Fibroblast of mammary gland (primary cell): ENCODE measurements at regions not wholly inside any gene's neighbourhood (a gene's known extent, or its start where the extent isn't known, plus 50 kb on each side); places are given as distances from the start of the nearest gene placed in this dataset.
A peak's percentile ranks its signal among the peaks of the same experiment; 100 is the strongest.

Experiments used
- DNase-seq: peaks from one replicate; pipeline ENCODE4 v3.0.0-alpha.2; 2010; ENCODE audit warnings: low read depth
- H3K4me3 ChIP-seq: 2 replicates; pipeline ENCODE4 v1.5.1; 2011; ENCODE audit warnings: low read depth, mild to moderate bottlenecking, low read length, moderate library complexity; ENCODE audit not compliant: control insufficient read depth
- TF ChIP-seq, protein P1 (sequence below): conservative IDR thresholded peaks from 2 replicates; pipeline ENCODE4 v1.5.1; 2011; ENCODE audit warnings: low read depth, low read length, inconsistent platforms; ENCODE audit not compliant: control insufficient read depth, insufficient read depth

DNA sequence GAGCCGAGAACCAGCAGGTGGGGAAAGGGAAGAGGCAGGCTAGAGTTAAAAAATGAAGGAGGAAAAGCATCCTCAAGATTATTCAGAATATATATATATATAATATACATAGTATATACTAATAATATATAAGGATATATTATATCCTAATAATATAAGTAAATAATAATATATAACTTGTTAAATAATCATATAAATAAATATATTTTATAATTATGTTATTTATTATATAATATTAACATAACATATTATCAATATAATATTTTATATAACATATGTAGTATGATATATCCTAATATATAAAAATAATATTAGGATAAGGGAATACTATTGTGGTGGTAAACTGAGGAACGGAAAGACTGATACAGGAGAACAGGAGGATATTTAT, 171.8 kb downstream of the TRIM27 start:
- H3K4me3 ChIP-seq, result no peak overlapping the region
- TF ChIP-seq, protein P1, sequence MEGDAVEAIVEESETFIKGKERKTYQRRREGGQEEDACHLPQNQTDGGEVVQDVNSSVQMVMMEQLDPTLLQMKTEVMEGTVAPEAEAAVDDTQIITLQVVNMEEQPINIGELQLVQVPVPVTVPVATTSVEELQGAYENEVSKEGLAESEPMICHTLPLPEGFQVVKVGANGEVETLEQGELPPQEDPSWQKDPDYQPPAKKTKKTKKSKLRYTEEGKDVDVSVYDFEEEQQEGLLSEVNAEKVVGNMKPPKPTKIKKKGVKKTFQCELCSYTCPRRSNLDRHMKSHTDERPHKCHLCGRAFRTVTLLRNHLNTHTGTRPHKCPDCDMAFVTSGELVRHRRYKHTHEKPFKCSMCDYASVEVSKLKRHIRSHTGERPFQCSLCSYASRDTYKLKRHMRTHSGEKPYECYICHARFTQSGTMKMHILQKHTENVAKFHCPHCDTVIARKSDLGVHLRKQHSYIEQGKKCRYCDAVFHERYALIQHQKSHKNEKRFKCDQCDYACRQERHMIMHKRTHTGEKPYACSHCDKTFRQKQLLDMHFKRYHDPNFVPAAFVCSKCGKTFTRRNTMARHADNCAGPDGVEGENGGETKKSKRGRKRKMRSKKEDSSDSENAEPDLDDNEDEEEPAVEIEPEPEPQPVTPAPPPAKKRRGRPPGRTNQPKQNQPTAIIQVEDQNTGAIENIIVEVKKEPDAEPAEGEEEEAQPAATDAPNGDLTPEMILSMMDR, result no peak
- no peak for DNase-seq

GRCh38 chr6:28757429-28758045, 166.2 kb downstream of the TRIM27 start:
- H3K4me3 ChIP-seq, result no peak overlapping the region
- DNase-seq, result no peak
- TF ChIP-seq, protein P1, result no peak

DNA sequence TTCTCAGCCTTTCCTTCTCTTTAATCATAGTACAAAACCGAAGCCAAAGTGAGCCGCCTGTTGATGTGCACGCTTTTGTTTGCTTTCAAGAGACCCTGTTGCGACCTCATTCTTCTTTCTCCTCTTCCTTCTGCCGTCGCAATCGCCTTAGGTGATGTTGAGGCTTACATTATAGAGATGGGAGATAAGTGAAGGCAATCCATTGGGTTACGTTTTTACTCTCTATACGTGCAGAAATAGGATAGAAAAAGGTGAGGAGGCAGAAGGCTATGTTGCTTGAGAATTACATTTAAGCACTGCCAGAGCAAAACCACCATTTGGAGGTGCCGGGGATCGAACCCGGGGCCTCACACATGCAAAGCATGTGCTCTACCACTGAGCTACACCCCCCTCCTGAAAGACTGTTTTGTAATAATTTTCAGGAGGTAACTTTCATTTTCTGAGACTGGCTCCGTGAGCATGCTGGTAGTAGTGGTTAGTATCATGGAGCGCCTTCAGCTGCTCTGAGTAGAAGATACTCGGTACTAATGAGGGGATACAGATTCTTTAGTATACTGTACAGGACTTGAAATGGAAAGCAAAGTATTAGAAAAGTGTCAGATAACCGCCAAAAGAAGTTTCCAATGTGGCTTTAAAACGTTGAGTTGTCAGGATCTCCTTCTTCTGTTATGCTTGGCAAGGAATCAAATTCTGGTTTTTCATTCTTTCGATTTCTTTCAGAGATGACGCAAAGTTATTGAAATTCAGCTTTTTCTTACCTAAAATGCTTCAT, 165.6 kb downstream of the TRIM27 start:
- no peak overlapping the region for H3K4me3 ChIP-seq
- TF ChIP-seq, protein P1, result no peak
- DNase-seq, result peak; percentile 56

DNA sequence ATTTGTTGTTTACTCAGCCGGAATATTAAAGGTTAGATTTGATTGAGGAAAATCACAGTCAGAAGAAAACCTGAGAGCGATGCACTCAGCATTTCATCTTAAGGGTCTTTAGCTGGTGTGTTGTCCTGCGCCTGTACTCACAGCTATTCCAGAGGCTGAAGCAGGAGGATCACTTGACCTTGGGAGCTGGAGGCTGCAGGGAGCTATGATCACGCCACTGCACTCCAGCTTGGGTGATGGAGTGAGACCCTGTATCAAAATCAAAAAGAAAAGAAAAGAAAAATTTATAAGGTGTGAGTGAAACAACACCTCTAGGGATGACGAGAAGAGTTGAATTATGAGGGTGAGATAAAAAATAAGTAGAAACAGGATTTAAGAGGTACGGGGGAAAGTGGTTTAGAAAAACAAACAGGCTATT, 165.0 kb downstream of the TRIM27 start:
- DNase-seq, result no peak
- TF ChIP-seq, protein P1, result no peak
- no peak overlapping the region for H3K4me3 ChIP-seq

DNA sequence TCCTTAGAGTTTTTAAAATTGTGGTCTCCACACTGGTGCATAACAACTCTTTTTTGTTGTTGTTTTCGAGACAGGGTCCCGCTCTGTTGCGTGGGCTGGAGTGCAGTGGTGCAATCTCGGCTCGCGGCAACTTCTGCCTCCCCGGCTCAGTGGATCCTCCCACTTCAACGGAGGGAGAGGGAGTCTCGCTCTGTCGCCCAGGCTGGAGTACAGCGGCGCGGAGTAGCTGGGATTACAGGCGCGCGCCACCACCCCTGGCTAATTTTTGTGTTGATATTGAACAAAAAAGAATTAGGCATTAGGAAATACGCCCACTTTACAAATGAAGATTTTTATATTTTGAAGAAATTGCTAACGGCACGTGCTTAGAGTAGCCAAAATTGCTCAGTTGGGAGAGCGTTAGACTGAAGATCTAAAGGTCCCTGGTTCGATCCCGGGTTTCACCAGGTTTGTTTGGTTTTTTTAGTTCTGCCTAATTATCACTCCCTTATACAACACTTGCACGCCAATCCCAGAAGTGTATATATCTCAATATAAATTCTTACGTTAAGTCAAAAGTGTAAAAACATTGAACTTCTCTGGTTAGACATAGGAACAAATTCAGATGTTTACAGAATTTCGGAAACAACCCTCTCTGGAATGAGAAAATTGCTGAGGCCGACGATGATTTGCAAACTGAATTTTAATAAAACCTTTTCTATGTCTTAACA, 159.6 kb downstream of the TRIM27 start:
- H3K4me3 ChIP-seq, result no peak overlapping the region
- TF ChIP-seq, protein P1, result no peak
- no peak for DNase-seq

GRCh38 chr6:28764761-28765282, 159.0 kb downstream of the TRIM27 start:
- no peak for DNase-seq
- TF ChIP-seq, protein P1, result no peak
- no peak overlapping the region for H3K4me3 ChIP-seq
